Fibroblast of skin of scalp (primary cell): ENCODE measurements at regions not wholly inside any gene's neighbourhood (a gene's known extent, or its start where the extent isn't known, plus 50 kb on each side); places are given as distances from the start of the nearest gene placed in this dataset.
"Not testable (repeated sequence)": the region's sequence is repeated elsewhere in the genome, so short reads cannot be mapped to it uniquely, and the experiment has no call there.

Experiments used
- DNase-seq: peaks from one replicate; pipeline ENCODE4 v3.0.0-alpha.2; 2013

DNA sequence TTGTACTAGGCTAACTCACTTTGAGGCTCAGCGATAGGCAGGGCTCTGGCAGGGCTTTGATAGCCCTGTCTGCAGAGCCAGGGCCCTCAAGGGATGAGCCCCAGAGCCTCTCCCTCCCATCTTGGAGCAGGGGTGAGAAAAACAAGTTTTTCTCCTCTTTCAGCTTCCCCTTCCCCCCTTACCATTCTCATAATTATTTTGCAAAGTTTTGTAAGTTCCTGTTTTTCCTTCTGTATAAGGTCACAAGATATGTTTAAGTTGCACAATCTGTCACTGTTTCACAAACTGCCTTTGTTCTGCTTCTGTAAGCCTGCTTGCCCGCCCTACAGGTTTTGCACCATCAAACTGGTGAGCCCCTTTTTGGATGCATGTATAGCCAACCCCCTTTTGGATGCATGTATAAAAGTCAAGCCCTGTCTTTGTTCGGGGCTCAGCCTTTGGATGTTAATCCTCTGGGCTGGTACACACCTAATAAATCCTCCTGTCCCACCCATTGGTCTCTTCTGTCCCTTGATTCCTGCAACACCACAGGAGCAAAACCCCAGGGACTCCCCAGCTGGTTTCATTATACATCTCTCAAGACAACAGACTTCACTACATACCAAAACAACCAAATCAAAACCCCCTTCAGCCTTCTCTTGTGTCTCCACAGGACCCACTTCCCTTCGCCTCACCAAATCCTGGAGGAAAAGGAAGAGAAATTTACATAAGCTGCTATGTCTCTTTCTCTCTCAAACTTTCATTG lies 52.5 kb upstream of the RESF1 start:
- no peak for DNase-seq

DNA sequence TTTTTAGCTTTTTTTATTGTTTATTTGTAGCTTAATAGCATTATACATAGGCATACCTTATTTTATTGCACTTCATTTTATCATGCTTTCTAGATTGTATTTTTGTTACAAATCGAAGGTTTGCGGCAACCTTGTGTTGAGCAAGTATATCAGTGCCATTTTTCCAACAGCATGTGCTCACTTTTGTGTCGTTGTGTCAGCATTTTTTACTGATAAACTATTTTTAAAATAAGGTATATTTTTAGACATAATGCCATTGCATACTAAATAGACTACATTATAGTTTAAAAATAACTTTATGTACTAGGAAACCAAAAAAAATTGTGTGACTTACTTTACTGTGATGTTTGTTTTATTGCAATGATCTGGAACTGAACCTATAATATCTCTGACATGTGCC lies 56.2 kb upstream of the RESF1 start:
- DNase-seq: no peak

DNA sequence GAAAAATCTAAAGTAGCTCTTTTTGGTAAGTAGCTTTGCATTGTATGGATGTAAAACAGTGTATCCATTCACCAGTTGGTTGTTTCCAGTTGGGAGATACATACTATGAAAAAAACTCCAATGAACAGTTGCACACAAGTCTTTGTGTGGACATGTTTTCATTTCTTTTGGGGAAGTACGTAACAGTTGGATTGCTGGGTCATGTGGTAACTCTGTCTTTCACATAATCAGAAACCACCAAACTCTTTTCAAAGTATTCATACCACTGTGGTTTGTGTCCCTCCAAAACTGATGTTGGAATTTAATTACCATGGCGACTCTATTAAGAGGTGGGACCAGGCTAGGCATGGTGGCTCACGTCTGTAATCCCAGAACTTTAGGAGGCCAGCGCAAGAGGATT lies 58.9 kb upstream of the RESF1 start:
- DNase-seq: no peak

DNA sequence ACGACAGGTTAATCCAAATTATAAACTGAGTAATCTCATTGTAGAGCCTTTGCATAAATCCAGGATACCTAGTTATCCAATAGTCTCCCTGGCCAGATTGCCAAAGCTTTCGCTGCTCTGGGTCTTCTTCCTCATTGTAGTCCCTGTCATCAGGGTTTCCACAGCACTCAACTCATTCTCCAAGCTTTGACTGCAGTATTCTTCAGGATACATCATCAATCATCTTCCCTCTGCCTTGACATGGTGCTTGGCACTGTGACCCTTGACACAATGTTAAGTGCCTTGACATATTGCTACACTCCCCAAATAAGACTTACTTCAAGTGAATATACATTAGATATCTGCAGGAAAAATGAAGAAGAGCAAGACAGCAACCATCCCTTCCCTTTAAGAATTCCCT lies 60.1 kb upstream of the RESF1 start:
- no peak for DNase-seq

GRCh38 chr12:31897781-31898503 lies 61.3 kb upstream of the RESF1 start:
- peak; percentile 2 for DNase-seq

DNA sequence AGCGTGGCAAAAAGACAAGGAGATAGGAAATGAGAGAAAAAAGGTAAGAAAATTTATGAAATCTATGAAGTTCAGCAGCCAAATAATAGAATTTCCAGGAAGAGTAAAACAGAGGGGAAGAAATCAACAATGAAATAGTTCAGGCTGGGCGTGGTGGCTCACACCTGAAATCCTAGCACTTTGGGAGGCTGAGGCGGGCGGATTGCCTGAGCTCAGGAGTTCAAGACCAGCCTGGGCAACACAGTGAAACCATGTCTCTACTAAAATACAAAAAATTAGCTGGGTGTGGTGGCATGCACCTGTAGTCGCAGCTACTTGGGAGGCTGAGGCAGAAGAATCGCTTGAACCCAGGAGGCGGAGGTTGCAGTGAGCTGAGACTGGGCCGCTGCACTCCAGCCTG lies 62.1 kb upstream of the RESF1 start:
- DNase-seq: not testable (repeated sequence)

DNA sequence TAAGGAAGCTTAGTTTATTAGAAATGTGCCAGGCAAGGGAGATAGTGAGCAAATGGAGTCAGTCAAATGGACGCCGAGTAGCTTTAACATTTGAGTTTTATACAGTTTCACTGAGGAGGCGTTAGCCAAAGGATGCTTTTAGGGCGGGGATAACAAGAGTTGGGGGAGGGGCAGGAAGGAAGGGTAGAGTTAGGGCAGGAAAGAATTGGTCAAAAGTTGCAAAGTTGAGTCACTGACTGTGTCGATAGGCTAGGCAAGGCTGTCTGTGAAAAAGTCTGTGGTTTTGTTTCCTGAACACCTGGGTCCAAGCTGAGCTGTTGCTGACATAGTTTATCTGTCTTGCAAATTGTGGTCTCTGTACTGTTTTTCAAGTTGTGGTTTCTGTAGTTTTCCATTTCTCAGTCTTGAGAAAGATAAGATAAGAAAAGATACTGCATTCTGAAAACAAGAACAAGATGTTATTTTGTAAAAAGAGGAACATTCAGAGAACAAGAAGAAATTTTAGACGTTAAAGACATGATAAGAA lies 62.6 kb upstream of the RESF1 start:
- no peak for DNase-seq

GRCh38 chr12:31895449-31896150 lies 63.6 kb upstream of the RESF1 start:
- DNase-seq: no peak

DNA sequence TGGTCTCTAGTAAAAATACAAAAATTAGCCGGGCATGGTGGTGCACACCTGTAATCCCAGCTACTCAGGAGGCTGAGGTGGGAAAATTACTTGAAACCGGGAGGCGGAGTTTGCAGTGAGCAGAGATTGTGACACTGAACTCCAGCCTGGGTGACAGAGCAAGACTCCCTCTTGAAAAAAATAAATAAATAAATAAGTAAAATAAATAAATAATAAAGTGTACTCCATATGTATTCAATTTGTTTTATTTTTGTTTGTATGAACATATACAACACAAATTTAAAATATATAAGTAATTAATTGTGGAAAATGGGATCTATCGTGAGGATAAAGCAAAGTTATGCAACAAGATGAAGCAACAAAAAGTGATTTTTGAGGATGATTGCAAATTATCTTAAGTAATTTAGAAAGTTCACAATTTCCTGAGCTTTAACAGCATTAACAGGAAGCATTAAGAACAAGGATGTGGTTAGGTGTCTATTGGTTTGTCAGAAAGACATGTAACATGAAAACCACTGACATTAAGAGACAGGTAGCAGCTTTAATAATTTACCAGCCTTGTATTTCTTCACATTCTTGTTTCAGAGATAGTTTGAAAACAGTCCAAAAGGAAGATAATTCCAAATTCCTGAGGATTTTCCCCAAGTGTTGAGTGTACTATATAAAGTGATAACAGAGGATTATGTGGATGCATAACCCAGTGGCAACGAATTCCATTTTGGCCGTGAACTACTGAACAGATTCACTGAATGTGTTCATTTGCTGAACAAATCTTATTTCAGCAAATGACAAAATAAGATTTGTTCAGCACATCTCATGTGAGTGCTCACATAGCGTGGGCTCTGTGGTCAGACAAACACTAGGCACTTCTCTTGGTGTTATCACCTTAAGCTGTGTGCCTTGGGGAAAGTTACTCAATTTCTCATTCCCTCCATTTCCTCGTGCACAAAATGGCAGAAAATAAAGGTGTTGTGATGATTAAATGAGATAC lies 68.6 kb upstream of the RESF1 start:
- no peak for DNase-seq

- DNase-seq: no peak
Observed at GRCh38 chr12:31887109-31887811, 72.0 kb upstream of the RESF1 start.

DNA sequence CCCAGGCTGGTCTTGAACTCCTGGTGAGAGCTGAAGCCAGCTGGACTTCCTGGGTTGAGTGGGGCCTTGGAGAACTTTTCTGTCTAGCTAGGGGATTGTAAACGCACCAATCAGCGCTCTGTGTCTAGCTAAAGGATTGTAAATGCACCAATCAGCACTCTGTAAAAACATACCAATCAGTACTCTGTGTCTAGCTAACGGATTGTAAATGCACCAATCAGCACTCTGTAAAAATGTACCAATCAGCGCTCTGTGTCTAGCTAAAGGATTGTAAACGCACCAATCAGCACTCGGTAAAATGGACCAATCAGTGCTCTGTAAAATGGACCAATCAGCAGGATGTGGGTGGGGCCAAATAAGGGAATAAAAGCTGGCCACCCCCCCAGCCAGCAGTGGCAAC lies 76.5 kb upstream of the RESF1 start:
- not testable (repeated sequence) for DNase-seq

DNA sequence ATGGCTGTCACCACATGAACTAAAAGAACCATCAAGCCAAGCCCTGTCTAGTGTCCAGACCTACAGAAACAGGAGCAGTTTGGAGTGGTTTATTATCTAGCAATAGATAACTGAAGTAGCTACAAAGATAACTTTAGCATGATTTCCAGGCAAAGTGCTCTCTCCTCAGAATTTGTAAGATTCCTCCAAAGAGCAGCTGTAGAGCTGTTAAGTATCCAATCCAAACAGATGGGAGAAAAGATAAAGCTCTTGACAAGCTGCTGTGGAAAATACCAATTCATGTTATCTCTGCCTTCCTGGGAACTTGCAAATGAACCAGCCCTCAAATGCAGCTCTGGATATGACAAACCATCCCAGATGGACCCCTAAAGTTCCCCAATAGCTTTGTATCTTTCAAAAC lies 78.9 kb upstream of the RESF1 start:
- no peak for DNase-seq

DNA sequence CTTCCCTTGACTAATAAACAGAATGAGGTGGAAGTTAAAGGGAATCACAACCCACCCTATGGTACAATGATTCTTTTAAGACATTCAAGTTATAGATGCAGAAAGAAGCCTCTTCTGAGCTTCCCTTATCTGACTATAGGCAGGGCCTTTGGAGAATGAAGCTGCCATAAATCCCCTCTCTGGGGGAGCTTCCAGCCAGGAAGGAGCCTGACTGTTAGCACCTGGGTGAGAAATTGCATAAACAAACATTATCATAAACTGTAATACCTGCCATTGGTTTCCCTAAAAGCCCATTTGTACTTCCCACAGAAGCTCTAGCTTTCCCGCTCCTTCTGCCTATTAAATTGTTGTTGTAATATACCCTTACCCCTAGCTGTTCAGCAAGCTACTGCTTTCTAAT lies 81.3 kb upstream of the RESF1 start:
- no peak for DNase-seq

DNA sequence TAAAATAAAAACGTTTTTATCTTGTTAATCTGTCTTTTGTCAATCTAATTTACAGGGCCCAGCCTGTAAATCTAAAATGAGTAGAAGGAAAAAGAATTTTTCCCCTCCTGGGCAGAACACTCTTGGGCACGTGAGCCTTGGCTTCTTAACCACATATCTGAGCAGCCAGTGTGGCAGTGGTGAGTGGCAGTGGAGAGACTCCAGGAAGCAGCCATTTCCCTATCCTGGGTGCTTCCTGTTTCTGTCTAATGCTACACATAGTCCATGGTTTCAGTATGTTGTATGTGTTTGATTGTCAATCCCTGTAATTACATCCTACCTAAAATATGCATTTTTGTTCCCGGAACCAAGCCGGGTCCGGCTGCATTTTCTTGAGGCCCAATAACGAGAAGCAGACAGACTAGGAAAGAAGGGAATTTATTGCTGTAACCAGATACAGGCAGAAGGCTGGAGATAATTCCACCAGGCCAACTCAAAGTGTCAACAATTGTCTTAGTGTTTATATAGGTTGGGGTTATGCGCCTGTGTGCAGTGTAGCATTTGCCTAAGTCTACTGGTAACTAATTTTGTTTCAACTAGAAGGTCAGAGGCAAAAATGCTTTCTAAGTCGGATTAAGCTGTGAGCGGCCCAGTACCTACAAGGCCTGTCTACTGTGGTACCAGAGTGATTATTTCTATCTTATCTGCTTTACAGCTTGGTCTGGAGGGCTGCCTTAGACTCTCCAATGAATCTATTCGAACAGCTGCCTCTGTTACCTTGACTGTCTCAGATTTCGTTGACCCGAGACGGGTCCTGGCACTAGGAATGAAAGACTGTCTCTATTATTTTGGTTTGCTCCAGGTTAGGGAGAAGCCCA lies 82.4 kb upstream of the RESF1 start:
- DNase-seq: no peak

- no peak for DNase-seq
Observed at GRCh38 chr12:31875609-31875964, 83.6 kb upstream of the RESF1 start.

GRCh38 chr12:31874961-31875608 lies 84.1 kb upstream of the RESF1 start:
- DNase-seq: peak; percentile 35

GRCh38 chr12:31872831-31873604 lies 86.2 kb upstream of the RESF1 start:
- no peak for DNase-seq

GRCh38 chr12:31869972-31870371 lies 89.2 kb upstream of the RESF1 start:
- no peak for DNase-seq

GRCh38 chr12:31868965-31869364 lies 90.2 kb upstream of the RESF1 start:
- peak; percentile 4 for DNase-seq
